ENCODE measurements at regions not wholly inside any gene's neighbourhood (a gene's known extent, or its start where the extent isn't known, plus 50 kb on each side); places are given as distances from the start of the nearest gene placed in this dataset.

DNA sequence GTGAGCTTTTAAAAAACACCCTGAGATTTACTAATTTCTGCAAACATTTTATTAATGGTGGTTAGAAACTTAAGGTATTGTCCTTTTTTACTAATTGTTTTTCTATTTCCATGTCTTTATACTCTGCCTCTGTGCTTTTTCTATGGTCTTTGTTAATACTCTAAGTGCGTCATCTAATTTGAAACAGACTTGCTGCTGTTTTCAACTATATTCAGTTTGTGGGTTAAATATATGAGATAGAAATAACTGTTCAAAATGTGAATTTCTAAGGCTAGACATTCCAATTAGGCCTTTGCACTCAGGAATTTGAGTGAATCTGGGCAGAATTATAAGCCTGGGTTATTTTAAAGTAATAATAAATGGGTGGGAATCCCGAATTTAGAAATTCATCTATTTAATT is 82.4 kb upstream of the COL11A1 start:
- intact Hi-C loops (cut with micrococcal nuclease; ENCODE audit: unreplicated experiment), result no loop called here
- no peak overlapping the region for H3K27ac Mint-ChIP-seq (ENCODE audit: unreplicated experiment)
- DNase-seq, result no peak
- no TSS peak for BruUV-seq (replicated peaks)
- no peak for TF ChIP-seq CTCF (IDR thresholded peaks at IDR 0.05; ENCODE audit: unreplicated experiment)
- no peaks in the 10 kb centered on the region for H3K9me3 Mint-ChIP-seq (ENCODE audit: low read depth, unreplicated experiment)
- no peaks in the 10 kb centered on the region for H3K36me3 Mint-ChIP-seq (ENCODE audit: insufficient read depth, unreplicated experiment)
- no peak overlapping the region for H3K4me3 Mint-ChIP-seq (ENCODE audit: low read depth, unreplicated experiment)
- no peaks in the 10 kb centered on the region for H3K4me1 Mint-ChIP-seq (ENCODE audit: low read depth, unreplicated experiment)
- H3K27me3 Mint-ChIP-seq (ENCODE audit: unreplicated experiment), result no peaks in the 10 kb centered on the region
- CTCF ChIA-PET, result no interaction called here

- no peak overlapping the region for H3K27ac Mint-ChIP-seq (ENCODE audit: unreplicated experiment)
- H3K27me3 Mint-ChIP-seq (ENCODE audit: unreplicated experiment), result no peaks in the 10 kb centered on the region
- no peaks in the 10 kb centered on the region for H3K36me3 Mint-ChIP-seq (ENCODE audit: insufficient read depth, unreplicated experiment)
- H3K4me3 Mint-ChIP-seq (ENCODE audit: low read depth, unreplicated experiment), result no peak overlapping the region
- H3K4me1 Mint-ChIP-seq (ENCODE audit: low read depth, unreplicated experiment), result no peaks in the 10 kb centered on the region
- intact Hi-C loops (cut with micrococcal nuclease; ENCODE audit: unreplicated experiment), result no loop called here
- DNase-seq, result no peak
- H3K9me3 Mint-ChIP-seq (ENCODE audit: low read depth, unreplicated experiment), result peaks cover 3% of the 10 kb centered on the region
- CTCF ChIA-PET, result no interaction called here
- TF ChIP-seq CTCF (IDR thresholded peaks at IDR 0.05; ENCODE audit: unreplicated experiment), result no peak
- BruUV-seq (replicated peaks), result no TSS peak
Observed at GRCh38 chr1:103187673-103188072, 79.4 kb upstream of the COL11A1 start.

- Mint-ChIP-seq H3K27ac (ENCODE audit: unreplicated experiment) (no peak overlapping the region), H3K36me3 (ENCODE audit: insufficient read depth, unreplicated experiment) (no peaks in the 10 kb centered on the region), H3K4me1 (ENCODE audit: low read depth, unreplicated experiment) (no peaks in the 10 kb centered on the region), H3K9me3 (ENCODE audit: low read depth, unreplicated experiment) (peaks cover 5% of the 10 kb centered on the region), H3K27me3 (ENCODE audit: unreplicated experiment) (no peaks in the 10 kb centered on the region), H3K4me3 (ENCODE audit: low read depth, unreplicated experiment) (no peak overlapping the region)
- no peak for TF ChIP-seq CTCF (IDR thresholded peaks at IDR 0.05; ENCODE audit: unreplicated experiment)
- BruUV-seq (replicated peaks), result no TSS peak
- no peak for DNase-seq
- CTCF ChIA-PET, result no interaction called here
- intact Hi-C loops (cut with micrococcal nuclease; ENCODE audit: unreplicated experiment), result no loop called here
Observed at GRCh38 chr1:103180660-103181059, 72.3 kb upstream of the COL11A1 start.

- DNase-seq, result no peak
- no TSS peak for BruUV-seq (replicated peaks)
- CTCF ChIA-PET, result no interaction called here
- TF ChIP-seq CTCF (IDR thresholded peaks at IDR 0.05; ENCODE audit: unreplicated experiment), result no peak
- H3K27me3 Mint-ChIP-seq (ENCODE audit: unreplicated experiment), result no peaks in the 10 kb centered on the region
- intact Hi-C loops (cut with micrococcal nuclease; ENCODE audit: unreplicated experiment), result no loop called here
- no peaks in the 10 kb centered on the region for H3K36me3 Mint-ChIP-seq (ENCODE audit: insufficient read depth, unreplicated experiment)
- H3K27ac Mint-ChIP-seq (ENCODE audit: unreplicated experiment), result no peak overlapping the region
- H3K4me1 Mint-ChIP-seq (ENCODE audit: low read depth, unreplicated experiment), result no peaks in the 10 kb centered on the region
- no peak overlapping the region for H3K4me3 Mint-ChIP-seq (ENCODE audit: low read depth, unreplicated experiment)
- peaks cover 2% of the 10 kb centered on the region for H3K9me3 Mint-ChIP-seq (ENCODE audit: low read depth, unreplicated experiment)
Observed at GRCh38 chr1:103177108-103177775, 68.9 kb upstream of the COL11A1 start.
